ENCODE measurements at regions not wholly inside any gene's neighbourhood (a gene's known extent, or its start where the extent isn't known, plus 50 kb on each side); places are given as distances from the start of the nearest gene placed in this dataset.

DNA sequence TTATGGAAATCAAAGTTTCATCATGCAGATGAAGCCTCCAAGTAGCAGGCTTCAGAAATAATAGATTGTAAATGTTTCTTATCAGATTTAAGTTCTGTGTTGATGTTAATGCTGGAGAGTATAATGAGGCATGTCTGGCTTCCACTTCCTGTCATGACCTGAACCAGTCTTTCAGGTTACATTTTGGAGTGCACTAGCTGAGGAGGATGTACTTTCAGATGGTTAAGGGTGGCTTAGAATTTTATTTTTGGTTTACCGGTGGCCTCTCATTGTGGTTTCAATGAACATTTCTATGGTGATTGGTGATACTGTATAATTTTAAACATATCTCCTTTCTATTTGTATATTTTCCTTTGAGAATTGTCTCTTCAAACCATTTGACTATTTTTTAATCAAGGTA, 890.4 kb downstream of the SH3BGRL start:
- TF ChIP-seq, protein P1, sequence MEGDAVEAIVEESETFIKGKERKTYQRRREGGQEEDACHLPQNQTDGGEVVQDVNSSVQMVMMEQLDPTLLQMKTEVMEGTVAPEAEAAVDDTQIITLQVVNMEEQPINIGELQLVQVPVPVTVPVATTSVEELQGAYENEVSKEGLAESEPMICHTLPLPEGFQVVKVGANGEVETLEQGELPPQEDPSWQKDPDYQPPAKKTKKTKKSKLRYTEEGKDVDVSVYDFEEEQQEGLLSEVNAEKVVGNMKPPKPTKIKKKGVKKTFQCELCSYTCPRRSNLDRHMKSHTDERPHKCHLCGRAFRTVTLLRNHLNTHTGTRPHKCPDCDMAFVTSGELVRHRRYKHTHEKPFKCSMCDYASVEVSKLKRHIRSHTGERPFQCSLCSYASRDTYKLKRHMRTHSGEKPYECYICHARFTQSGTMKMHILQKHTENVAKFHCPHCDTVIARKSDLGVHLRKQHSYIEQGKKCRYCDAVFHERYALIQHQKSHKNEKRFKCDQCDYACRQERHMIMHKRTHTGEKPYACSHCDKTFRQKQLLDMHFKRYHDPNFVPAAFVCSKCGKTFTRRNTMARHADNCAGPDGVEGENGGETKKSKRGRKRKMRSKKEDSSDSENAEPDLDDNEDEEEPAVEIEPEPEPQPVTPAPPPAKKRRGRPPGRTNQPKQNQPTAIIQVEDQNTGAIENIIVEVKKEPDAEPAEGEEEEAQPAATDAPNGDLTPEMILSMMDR (IDR thresholded peaks at IDR 0.05; ENCODE audit: low read depth, low read length): no peak
- TF ChIP-seq POLR2A (IDR thresholded peaks at IDR 0.05; ENCODE audit: extremely low read depth, insufficient read length): no peak
- TF ChIP-seq, protein P2, sequence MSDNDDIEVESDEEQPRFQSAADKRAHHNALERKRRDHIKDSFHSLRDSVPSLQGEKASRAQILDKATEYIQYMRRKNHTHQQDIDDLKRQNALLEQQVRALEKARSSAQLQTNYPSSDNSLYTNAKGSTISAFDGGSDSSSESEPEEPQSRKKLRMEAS (IDR thresholded peaks at IDR 0.05; ENCODE audit: low read depth, low read length): no peak
